DOHH2 (cell line): ENCODE measurements at regions not wholly inside any gene's neighbourhood (a gene's known extent, or its start where the extent isn't known, plus 50 kb on each side); places are given as distances from the start of the nearest gene placed in this dataset.

ENCODE experiments used
- H3F3A ChIP-seq: fragments of 200-600 bp; sonication (generic), shearing (Covaris generic); 2 replicates; pipeline ENCODE4 v1.6.0; 2016; ENCODE audit warnings: antibody characterized with exemption, mild to moderate bottlenecking; ENCODE audit not compliant: control insufficient read depth, insufficient read depth
- H3K27ac ChIP-seq: fragments of 200-600 bp; sonication (generic); 2 replicates; pipeline ENCODE4 v1.5.1; 2014; ENCODE audit warnings: low read depth, mild to moderate bottlenecking, low read length, moderate library complexity
- H3K27me3 ChIP-seq: fragments of 200-600 bp; sonication (generic); 2 replicates; pipeline ENCODE4 v1.6.1; 2014; ENCODE audit warnings: mild to moderate bottlenecking, low read length, mixed read lengths; ENCODE audit not compliant: control insufficient read depth
- H3K36me3 ChIP-seq: fragments of 200-600 bp; sonication (generic); 2 replicates; pipeline ENCODE4 v1.6.1; 2014; ENCODE audit warnings: mild to moderate bottlenecking, low read length, moderate library complexity, mixed read lengths; ENCODE audit not compliant: control insufficient read depth
- H3K4me1 ChIP-seq: fragments of 200-600 bp; sonication (generic); 2 replicates; pipeline ENCODE4 v1.6.1; 2014; ENCODE audit warnings: mild to moderate bottlenecking, low read length, mixed read lengths; ENCODE audit not compliant: control insufficient read depth
- H3K4me2 ChIP-seq: fragments of 200-600 bp; sonication (generic); 2 replicates; pipeline ENCODE4 v1.6.0; 2014; ENCODE audit warnings: mild to moderate bottlenecking, low read length, moderate library complexity
- H3K4me3 ChIP-seq: fragments of 200-600 bp; sonication (generic); 2 replicates; pipeline ENCODE4 v1.5.1; 2014; ENCODE audit warnings: mild to moderate bottlenecking, low read length, mixed read lengths
- H3K79me2 ChIP-seq: fragments of 200-600 bp; sonication (generic); 2 replicates; pipeline ENCODE4 v1.6.1; 2014; ENCODE audit warnings: mild to moderate bottlenecking, low read length, mixed read lengths; ENCODE audit not compliant: control insufficient read depth
- H3K9me2 ChIP-seq: fragments of 200-600 bp; sonication (generic); replicated peaks from 2 replicates; pipeline ENCODE4 v1.6.1; 2014; ENCODE audit warnings: mild to moderate bottlenecking, low read length, mixed read lengths; ENCODE audit not compliant: control insufficient read depth
- H3K9me3 ChIP-seq: fragments of 200-600 bp; sonication (generic); 2 replicates; pipeline ENCODE4 v1.6.1; 2014; ENCODE audit warnings: antibody characterized with exemption, low read length, mixed read lengths; ENCODE audit not compliant: control insufficient read depth, insufficient read depth
- H4K20me1 ChIP-seq: fragments of 200-600 bp; sonication (generic); 2 replicates; pipeline ENCODE4 v1.6.0; 2014; ENCODE audit warnings: low read depth, mild to moderate bottlenecking, antibody characterized with exemption, low read length, moderate library complexity; ENCODE audit not compliant: control insufficient read depth, insufficient read depth
- EZH2phosphoT487 ChIP-seq: fragments of 200-600 bp; sonication (generic); IDR thresholded peaks from 2 replicates; pipeline ENCODE4 v1.6.1; 2017; ENCODE audit warnings: borderline replicate concordance, mild to moderate bottlenecking, antibody characterized with exemption, low read length, moderate library complexity, mixed read lengths
- TF ChIP-seq, protein P1 (sequence below): fragments of 200-600 bp; sonication (generic); IDR thresholded peaks from one replicate; pipeline ENCODE4 v1.5.1; 2014; ENCODE audit warnings: antibody characterized with exemption, mild to moderate bottlenecking, low read depth, low read length; ENCODE audit not compliant: poor library complexity, severe bottlenecking

GRCh38 chr14:71579331-71579730 lies 352.9 kb upstream of the RGS6 start:
- peak overlapping the region; percentile 45 for H3K27ac ChIP-seq
- TF ChIP-seq EZH2phosphoT487: no peak
- TF ChIP-seq, protein P1, sequence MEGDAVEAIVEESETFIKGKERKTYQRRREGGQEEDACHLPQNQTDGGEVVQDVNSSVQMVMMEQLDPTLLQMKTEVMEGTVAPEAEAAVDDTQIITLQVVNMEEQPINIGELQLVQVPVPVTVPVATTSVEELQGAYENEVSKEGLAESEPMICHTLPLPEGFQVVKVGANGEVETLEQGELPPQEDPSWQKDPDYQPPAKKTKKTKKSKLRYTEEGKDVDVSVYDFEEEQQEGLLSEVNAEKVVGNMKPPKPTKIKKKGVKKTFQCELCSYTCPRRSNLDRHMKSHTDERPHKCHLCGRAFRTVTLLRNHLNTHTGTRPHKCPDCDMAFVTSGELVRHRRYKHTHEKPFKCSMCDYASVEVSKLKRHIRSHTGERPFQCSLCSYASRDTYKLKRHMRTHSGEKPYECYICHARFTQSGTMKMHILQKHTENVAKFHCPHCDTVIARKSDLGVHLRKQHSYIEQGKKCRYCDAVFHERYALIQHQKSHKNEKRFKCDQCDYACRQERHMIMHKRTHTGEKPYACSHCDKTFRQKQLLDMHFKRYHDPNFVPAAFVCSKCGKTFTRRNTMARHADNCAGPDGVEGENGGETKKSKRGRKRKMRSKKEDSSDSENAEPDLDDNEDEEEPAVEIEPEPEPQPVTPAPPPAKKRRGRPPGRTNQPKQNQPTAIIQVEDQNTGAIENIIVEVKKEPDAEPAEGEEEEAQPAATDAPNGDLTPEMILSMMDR: no peak
- H3K4me2 ChIP-seq: peak overlapping the region; percentile 48
- H3K4me3 ChIP-seq: peak overlapping the region; percentile 32; the same call in 1 of the 2 replicates
- H3F3A ChIP-seq: 0 out of 2 replicates have a peak, but pooled peaks cover 3% of the 10 kb centered on the region
- H3K36me3 ChIP-seq: no peaks in the 10 kb centered on the region
- no peaks in the 10 kb centered on the region for H4K20me1 ChIP-seq
- H3K79me2 ChIP-seq: no peaks in the 10 kb centered on the region
- no peaks in the 10 kb centered on the region for H3K9me3 ChIP-seq
- H3K27me3 ChIP-seq: no peaks in the 10 kb centered on the region
- peaks cover 69% of the 10 kb centered on the region for H3K4me1 ChIP-seq
- H3K9me2 ChIP-seq: no peaks in the 10 kb centered on the region

- Histone ChIP-seq H4K20me1 (no peaks in the 10 kb centered on the region), H3K9me2 (no peaks in the 10 kb centered on the region), H3K36me3 (no peaks in the 10 kb centered on the region), H3K4me2 (no peak overlapping the region), H3K79me2 (no peaks in the 10 kb centered on the region), H3K27me3 (no peaks in the 10 kb centered on the region), H3F3A (0 out of 2 replicates have a peak, but pooled peaks cover 3% of the 10 kb centered on the region), H3K4me3 (no peak overlapping the region), H3K9me3 (no peaks in the 10 kb centered on the region), H3K4me1 (peaks cover 37% of the 10 kb centered on the region), H3K27ac (no peak overlapping the region)
- TF ChIP-seq EZH2phosphoT487: no peak
- TF ChIP-seq, protein P1: no peak
These were observed 349.5 kb upstream of the RGS6 start for GRCh38 chr14:71582705-71583104.

DNA sequence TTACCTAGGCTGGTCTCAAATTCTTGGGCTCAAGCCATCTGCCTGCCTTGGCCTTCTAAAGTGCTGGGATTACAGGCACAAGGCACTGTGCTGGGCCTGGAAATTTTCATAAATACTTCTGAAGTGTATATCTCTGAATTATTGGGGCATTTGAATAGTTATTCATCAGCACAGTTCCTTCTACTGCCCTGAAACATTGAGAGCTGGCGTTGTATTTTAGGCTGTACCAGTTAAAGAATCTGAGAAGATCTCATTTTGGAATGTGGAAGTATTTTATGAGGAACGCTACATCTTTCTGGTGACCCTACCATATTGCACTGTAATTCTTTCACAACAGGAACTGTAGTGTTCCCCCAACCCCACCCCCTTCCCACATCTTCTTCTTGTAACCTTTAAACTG lies 349.0 kb upstream of the RGS6 start:
- H3K79me2 ChIP-seq: no peaks in the 10 kb centered on the region
- H3K4me1 ChIP-seq: peaks cover 32% of the 10 kb centered on the region

More for the DNA sequence above, 349.0 kb upstream of the RGS6 start:
- no peaks in the 10 kb centered on the region for H3K9me2 ChIP-seq
- no peak for TF ChIP-seq EZH2phosphoT487
- TF ChIP-seq, protein P1: no peak
- H3K27ac ChIP-seq: no peak overlapping the region
- H3K27me3 ChIP-seq: no peaks in the 10 kb centered on the region
- no peak overlapping the region for H3K4me3 ChIP-seq
- H3K9me3 ChIP-seq: no peaks in the 10 kb centered on the region
- H4K20me1 ChIP-seq: no peaks in the 10 kb centered on the region
- no peaks in the 10 kb centered on the region for H3K36me3 ChIP-seq
- no peak overlapping the region for H3K4me2 ChIP-seq
- H3F3A ChIP-seq: 0 out of 2 replicates have a peak, but pooled peaks cover 3% of the 10 kb centered on the region
